GM12892 (cell line): ENCODE measurements at regions not wholly inside any gene's neighbourhood (a gene's known extent, or its start where the extent isn't known, plus 50 kb on each side); places are given as distances from the start of the nearest gene placed in this dataset.

Source experiments
- POLR2A ChIP-seq: IDR thresholded peaks from 2 replicates; pipeline ENCODE4 v1.6.1; 2011; ENCODE audit warnings: low read depth, low read length, control low read depth
- POLR2AphosphoS5 ChIP-seq: IDR thresholded peaks from 2 replicates; pipeline ENCODE4 v1.6.1; 2011; ENCODE audit warnings: low read depth, low read length, control low read depth

DNA sequence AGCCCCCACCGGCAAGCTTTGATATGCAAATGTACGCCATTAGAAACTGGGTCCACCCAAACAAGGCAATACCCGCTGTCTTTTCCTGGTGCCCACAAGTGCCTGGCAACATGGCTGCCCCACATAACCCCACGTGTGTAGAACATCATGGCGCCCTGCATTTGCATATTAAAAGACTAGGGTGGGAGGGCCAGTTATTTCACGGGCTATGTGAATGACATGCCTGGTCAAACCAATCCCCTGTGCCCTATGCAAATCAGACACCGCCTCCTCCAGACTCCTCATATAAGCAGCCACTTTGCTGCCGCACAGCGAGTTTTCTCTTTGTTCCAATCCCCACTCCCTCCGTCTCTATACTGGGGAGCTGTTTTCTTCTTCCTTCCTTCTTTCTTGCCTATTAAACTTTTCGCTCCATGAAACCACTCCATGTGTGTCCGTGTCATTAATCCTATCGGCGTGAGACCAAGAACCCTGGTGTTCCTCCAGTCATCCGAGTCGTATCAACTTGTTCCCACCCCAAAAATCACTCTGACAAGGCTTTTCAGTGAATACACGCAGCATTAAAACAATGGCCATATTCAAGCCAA is 112.6 kb upstream of the SORBS2 start:
- TF ChIP-seq POLR2A = no peak
- TF ChIP-seq POLR2AphosphoS5 = no peak
